DND-41 (cell line): ENCODE measurements at regions not wholly inside any gene's neighbourhood (a gene's known extent, or its start where the extent isn't known, plus 50 kb on each side); places are given as distances from the start of the nearest gene placed in this dataset.

ENCODE experiments used
- EZH2 ChIP-seq: IDR thresholded peaks from 3 replicates; pipeline ENCODE4 v1.6.1; 2012; ENCODE audit warnings: borderline replicate concordance, low read depth, mild to moderate bottlenecking, moderate library complexity, low read length, inconsistent platforms; ENCODE audit not compliant: severe bottlenecking
- TF ChIP-seq, protein P1 (sequence below): IDR thresholded peaks from 2 replicates; pipeline ENCODE4 v1.5.1; 2012; ENCODE audit warnings: borderline replicate concordance, low read length, moderate library complexity, mild to moderate bottlenecking; ENCODE audit not compliant: poor library complexity, severe bottlenecking; ENCODE audit errors: extremely low read depth

- TF ChIP-seq, protein P1, sequence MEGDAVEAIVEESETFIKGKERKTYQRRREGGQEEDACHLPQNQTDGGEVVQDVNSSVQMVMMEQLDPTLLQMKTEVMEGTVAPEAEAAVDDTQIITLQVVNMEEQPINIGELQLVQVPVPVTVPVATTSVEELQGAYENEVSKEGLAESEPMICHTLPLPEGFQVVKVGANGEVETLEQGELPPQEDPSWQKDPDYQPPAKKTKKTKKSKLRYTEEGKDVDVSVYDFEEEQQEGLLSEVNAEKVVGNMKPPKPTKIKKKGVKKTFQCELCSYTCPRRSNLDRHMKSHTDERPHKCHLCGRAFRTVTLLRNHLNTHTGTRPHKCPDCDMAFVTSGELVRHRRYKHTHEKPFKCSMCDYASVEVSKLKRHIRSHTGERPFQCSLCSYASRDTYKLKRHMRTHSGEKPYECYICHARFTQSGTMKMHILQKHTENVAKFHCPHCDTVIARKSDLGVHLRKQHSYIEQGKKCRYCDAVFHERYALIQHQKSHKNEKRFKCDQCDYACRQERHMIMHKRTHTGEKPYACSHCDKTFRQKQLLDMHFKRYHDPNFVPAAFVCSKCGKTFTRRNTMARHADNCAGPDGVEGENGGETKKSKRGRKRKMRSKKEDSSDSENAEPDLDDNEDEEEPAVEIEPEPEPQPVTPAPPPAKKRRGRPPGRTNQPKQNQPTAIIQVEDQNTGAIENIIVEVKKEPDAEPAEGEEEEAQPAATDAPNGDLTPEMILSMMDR = no peak
- TF ChIP-seq EZH2 = no peak
Measured at GRCh38 chr19:32053376-32053775, 292.0 kb upstream of the ZNF507 start.
